GM21367 (cell line): ENCODE measurements at regions not wholly inside any gene's neighbourhood (a gene's known extent, or its start where the extent isn't known, plus 50 kb on each side); places are given as distances from the start of the nearest gene placed in this dataset.
"Not testable (repeated sequence)": the region's sequence is repeated elsewhere in the genome, so short reads cannot be mapped to it uniquely, and the experiment has no call there.

Experiments
- ATAC-seq: cut with Tn5 transposase; IDR thresholded peaks from one replicate; pipeline ENCODE4 v1.9.1; 2021; ENCODE audit not compliant: unreplicated experiment

DNA sequence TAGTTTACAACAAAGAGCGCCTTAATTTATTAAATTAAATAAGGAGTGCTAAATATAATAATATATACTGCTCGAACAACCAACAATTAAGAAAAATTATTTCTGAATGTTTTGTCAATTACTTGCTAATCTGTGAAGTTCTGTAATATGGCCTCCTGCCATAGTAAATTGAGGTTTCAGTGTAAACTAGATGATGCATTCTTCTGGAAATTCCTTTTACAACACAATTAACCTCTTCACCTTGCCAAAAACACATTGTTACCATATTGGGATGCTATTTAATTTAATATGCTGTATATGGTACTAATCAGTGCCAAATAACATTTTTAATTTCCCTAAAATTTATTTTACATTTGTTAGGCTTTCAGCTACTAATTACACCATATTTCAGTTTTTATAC lies 808.4 kb upstream of the CITED2 start:
- ATAC-seq, result no peak

DNA sequence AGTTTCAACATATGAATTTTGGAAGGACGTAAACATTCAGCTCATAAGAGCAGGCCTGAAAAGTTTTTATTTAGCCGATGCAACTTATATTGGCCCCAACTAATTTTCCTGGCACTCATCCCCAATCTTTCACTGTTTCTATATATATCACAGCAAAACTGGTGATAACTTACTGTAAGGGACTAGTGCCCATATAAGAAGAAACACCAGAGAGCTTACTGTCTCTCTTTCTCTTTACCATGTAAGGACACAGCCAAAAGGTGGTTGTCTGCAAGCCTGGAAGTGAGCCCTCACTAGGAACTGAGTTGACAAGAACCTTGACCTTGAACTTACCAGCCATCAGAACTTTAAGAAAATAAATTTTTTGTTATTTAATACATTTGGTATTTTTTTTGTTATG lies 807.4 kb upstream of the CITED2 start:
- no peak for ATAC-seq

DNA sequence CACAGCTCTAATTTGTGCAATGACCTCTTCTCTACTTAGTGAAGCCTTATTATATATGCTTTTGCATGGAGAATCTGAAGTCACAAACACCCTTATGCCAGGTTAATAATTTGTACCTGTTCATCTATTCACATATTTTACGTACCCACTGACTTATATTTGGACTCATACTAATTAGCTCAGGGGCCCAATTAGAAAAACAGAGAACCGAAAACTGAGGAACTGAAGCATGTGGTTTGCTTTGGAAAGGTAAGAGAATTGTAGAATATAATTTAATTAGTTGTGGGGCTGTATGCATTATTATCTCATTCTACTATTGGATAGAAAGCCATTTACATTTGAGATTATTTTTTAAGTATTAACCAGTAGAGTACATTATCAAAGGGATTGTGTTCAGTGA lies 805.9 kb upstream of the CITED2 start:
- ATAC-seq, result no peak

DNA sequence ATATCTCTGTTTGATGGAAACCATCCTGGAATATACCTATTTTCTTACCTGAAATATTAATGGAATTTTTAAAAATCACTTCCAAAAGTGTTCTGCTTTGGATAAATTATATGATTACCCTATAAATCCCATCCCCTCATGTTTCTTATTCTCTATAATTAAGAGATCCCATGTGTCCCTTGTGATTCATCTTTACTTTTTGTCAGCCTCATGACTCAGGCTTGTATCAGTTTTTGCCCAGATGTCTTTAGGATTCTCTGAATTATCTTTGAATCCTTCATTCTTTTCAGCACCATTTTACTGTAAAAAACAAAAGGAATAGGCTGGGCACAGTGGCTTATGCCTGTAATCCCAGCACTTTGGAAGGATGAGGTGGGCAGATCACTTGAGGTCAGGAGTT lies 804.5 kb upstream of the CITED2 start:
- no peak for ATAC-seq

DNA sequence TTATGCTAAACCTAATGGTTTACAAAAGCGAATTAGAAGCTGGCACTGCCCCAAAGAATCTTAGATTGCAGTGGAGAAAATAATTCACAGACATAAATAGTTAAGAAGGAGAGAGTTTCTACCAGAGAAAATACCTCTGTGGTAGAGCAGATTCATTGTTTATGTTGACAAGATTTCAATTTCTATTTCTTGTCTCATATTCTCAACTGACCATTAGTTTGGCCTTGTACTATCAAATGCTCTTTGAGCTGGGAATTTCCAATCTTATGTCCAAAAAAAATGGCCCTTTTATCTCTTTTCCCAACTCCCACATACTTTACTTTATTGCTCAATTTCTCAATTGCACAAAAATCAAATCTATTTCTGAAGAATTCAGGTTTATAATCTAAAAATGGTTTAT lies 804.1 kb upstream of the CITED2 start:
- no peak for ATAC-seq

DNA sequence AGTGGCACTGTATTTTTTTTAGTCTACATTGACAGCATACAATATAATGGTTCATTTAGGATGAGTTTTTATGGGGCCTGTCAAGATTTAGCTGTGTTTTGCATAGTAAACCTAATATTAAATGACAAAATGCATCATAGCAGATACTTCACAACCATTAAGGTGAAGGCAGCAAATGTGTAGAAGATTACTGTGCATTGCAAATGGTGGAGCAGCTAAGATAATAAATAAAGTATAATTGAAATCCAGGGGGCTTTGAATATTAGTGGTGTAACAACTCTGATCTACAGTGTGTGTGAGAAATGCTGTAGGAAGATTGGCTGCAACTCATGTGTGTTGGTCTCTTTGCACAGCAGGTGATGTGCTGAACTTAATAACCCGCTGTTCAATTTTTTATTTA lies 801.9 kb upstream of the CITED2 start:
- ATAC-seq, result no peak

DNA sequence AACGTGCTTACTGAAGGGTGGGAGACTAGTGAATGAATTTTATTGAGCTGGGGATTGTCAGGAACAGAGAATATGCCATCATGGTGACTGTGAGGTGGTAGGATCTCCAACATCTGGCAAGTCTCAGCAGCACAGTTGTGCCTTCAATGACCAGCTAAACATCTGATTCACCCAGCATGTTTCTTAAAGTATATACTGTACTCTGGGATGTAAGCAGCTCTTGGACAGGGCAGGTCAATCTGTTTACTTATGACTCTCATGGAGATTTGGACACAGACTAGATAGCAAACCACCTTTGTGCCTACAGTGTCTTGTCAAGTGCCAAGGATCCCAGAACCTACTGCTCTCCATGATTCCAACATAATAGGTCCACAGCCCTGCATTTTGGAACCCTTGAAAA lies 801.0 kb upstream of the CITED2 start:
- no peak for ATAC-seq

DNA sequence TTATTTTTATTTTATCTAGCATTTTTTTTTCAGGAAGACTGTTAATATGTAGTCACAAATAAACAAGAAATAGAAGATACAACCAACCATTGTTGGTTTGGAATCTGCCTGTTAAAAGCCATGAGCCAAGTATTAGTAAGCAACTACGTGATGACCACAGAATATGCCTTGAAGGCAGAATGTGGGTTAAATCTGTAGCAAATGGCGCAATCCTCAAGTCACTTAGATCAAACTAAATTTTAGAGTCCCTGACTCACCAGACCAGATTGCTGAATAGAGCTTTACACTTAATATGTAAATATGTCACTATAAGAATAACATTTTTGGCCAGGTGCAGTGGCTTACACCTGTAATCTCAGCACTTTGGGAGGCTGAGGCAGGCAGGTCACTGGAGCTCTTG lies 800.1 kb upstream of the CITED2 start:
- no peak for ATAC-seq

DNA sequence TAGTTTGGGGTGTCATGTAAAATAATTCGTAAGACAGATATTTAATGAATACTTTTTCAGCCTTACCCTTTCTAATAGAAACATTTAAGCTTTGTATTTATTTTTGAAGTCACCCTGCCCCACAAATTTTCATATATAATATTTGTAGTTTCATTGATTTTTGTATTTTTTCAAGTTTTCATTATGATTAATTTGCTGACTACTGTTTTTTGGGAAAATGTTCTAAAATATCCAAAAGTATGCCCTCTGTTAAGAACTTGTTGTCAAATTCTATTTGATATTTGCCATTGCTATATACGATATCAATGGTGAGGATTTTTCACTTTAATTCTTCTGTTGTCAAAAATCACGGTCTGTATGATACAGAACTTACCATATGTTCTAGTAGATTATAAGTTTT lies 793.9 kb upstream of the CITED2 start:
- ATAC-seq, result no peak

DNA sequence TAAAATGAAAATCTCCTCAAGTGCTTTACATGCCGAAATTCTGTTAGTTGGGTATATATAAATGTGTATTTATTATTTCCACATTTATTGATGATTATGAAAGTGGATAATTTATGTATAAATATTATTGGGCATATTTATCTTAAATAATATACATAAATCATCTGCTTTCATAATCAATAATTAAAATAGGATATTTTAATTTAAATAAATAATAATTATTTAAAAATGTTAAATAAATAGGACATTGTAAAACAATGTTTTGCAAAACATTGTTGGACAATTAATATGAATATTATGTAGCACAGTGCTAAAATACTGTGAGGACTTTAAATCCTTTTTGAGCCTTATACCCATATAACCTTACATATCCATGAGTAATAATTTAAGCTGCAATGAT lies 786.5 kb upstream of the CITED2 start:
- no peak for ATAC-seq

DNA sequence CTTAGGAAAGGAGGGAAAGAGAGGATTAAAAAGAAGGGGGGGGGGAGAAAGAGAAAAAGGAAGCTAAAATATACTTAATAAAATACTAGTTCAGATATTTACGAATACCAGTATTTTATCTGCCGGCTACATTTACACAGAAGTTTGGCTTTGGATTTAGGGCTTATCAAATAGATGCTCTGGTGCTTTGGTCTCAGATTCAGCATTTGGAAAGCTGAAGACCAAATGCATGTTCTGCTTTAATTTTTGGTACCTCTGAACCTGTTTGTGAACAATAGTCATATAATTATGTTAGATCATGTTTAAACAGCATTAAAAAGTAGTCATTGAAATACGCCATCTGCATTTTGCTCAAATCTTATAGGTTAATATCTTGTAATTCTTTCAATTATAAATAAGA lies 786.0 kb upstream of the CITED2 start:
- ATAC-seq, result no peak

DNA sequence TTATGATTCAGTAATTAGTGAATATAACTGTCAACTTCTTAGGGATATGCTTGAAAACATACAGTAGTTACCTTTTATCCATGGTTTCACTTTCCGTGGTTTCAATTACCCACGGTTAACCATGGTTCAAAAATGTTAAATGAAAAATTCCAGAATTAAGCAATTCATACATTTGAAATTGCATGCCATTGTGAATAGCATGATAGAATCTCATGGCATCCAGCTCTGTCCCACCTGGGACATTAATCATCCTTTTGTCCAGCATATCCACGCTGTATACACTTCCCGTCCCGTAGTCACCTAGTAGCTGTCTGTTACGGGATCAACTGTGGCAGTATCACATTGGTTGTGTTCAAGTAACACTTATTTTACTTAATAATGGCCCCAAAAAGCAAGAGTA lies 781.7 kb upstream of the CITED2 start:
- no peak for ATAC-seq

DNA sequence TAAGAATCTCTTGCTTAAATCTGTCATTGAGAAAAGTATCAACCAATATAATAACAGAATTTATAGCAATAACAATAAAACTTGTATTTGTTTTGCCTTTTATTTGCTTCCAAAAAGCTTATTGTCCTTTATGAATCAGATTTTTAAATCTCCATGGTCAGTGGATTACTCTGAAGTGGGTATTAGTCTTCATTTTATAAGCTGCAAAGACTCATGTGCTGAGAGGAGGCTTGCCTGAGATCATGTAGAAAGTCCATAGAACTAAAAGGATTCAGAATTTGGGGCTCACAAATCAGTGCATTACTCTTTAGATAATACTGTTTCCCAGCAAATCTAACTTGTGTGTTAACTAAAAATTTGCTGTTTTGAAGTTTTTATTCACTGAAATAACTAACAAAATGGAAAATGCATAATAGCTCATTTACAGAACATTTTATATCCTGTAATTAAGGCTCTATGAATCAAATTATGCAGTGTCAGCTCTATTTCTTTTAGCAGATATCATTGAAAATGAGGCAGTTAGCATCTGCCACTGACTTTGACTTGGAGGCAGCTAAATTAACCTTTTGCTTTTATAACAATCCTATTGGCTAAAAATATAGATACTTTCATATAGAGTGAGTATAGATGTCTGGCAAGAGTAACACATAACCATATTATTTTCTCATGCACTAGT lies 781.1 kb upstream of the CITED2 start:
- ATAC-seq, result no peak

DNA sequence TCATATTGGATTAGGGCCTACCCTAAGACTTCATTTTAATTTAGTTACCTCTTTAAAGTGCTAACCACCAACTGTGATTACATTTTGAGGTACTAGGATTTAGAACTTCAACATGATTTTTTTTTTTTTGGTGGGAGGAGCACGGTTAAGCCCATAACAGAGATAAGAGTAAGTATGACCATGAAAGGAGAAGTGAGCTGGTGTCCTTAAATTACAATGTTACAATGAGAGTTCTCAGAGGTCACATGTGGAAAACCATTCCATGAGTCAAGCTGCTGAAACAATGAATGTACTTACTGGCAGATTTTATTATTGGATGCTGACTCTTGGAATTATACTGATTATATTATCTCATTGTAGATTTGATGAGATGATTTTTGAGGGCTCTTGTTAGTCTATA lies 779.3 kb upstream of the CITED2 start:
- no peak for ATAC-seq

DNA sequence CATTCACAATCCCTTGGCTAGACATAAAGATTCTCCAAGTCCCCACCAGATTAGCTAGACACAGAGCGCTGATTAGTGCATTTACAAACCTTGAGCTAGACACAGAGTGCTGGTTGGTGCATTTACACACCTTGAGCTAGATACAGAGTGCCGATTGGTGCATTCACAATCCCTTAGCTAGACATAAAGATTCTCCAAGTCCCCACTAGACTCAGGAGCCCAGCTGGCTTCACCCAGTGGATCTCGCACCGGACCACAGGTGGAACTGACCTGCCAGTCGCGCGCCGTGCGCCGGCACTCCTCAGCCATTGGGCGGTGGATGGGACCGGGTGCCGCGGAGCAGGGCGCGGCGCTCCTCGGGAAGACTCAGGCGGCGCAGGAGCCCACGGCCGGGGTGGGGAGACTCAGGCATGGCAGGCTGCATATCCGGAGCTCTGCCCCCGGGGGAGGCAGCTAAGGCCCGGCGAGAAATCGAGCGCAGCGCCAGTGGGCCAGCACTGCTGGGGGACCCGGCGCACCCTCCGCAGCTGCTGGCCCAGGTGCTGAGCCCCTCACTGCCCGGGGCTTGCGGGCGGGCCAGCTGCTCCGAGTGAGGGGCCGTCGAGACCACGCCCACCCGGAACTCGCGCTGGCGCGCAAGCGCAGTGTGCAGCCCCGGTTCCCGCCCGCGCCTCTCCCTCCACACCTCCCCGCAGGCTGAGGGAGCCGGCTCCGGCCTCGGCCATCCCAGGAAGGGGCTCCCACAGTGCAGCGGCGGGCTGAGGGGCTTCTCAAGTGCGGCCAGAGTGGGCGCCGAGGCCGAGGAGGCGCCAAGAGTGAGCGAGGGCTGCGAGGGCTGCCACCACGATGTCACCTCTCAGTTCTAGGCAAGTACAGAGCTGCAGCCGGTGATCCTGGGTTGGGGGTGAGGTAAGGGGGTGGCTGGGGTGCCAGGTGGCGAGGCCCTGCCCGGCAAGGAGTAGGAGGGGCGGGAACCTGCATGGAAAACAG lies 773.7 kb upstream of the CITED2 start:
- ATAC-seq, result not testable (repeated sequence)

DNA sequence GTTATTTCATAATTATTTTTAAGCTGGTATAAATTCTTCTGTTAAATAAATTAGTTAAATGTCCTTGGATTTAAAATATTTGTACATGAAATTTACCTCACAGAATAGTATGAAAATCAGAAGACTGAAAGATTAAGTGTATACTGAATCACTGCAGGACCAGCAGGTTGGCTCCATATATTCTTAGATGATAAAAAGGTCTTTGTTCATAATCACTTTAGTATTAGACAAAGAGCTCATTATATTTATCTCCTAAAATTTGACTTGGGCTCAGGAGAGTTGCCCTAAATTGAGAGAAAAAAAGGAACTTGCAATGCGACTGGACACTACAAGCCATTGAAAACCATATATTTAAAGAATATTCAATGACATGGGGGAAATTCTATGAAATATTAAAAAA lies 766.4 kb upstream of the CITED2 start:
- no peak for ATAC-seq

DNA sequence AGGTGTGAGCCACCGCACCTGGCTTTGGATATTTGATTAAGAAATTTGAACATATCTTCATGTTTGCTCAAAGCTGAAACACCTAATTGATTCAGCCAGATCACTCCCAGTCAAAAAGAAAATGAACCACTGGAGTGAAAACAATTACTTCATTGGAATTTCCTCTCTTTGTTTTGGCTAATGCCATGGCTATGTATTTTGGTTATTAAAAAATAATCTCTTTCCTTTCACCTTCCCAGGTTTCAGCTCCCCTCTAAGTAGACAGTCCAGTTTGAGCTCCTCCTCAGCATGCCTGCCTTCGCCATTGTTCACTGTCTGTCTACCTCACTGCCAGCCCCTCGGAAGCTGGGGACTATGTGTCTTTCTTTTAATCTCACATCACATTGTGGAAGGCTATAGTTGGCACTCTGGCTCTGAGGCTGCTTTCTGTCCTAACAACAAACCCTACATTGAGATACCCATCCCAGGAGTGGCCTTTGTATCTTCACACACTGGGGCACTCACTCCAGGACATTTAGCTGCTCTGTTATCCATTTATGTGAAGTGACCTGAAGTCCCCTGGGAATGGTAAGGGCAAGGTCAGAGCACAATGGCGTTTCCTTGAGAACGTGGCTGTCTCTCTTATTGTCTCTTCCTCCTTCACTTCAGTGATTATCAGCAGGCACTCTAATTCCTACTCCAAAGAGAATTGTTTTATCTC lies 764.0 kb upstream of the CITED2 start:
- ATAC-seq, result no peak

DNA sequence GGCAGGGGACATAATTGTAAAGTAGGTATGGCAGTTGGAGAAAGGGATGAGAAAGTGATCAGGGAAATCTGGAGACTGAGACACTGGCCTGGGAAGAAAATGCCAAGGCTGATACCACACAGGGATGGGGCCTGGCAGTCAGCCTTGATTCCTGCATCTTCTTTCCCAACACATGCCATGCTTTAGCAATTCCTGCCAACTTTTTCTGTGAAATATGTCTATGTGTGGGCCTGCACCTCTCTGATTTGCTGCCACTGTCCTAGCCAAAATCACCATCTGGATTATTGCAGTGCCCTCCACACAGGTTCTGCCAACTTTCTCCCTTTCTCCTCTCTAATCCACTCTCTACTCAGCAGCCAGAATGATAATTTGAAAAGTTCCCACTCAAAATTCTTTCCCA lies 759.8 kb upstream of the CITED2 start:
- ATAC-seq, result no peak

DNA sequence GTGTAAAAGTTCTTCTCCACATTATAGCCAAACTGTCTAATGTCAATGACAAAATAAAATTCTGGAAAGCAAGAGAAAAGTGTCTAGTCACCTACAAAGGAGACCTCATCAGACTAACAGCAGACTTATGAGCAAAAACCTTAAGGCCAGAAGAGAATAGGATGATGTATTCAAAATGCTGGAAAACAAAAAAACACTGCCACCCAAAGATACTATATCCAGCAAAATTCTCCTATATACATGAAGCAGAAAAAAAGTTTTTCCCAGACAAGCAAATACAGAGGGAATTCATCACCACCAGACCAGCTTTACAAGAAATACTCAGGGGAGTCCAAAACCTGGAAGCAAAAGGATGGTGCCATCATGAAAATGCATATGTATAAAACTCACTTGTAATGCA lies 755.6 kb upstream of the CITED2 start:
- no peak for ATAC-seq

DNA sequence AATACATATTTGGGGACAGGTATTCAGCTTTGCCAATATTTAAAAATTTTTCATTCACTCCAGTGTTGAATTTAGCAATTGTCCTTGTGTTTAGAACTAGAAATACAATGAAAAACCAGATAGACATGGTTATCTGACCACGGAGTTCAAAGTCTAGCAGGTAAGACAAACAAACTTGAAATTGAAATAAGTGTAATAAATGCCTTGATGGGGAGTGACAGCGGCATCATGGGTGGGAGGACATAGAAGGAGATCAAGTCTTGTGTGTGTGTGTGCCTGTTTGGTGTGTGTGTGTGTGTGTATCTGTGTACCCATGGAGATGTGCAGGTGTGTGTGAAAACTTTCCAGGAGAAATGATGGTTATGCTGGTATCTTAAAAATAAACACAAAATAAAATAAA lies 750.0 kb upstream of the CITED2 start:
- no peak for ATAC-seq

DNA sequence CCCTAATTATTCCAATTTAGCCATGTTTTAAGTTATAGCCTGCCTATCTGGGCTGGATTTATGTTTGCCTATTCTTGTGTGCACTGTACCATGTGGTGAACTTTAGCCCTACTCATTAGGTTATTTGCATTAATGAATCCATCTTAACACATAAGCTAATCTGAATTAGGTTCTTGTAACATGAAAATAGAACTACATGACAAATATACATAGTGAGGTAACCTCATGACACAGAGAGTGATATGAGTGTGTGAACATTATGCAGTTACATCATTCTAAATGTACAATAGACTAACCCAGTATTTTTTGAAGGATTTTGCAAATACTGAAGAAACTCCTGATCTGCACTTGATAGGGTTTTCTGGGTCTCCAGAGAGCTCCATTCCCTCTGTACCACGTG lies 733.7 kb upstream of the CITED2 start:
- ATAC-seq, result no peak

DNA sequence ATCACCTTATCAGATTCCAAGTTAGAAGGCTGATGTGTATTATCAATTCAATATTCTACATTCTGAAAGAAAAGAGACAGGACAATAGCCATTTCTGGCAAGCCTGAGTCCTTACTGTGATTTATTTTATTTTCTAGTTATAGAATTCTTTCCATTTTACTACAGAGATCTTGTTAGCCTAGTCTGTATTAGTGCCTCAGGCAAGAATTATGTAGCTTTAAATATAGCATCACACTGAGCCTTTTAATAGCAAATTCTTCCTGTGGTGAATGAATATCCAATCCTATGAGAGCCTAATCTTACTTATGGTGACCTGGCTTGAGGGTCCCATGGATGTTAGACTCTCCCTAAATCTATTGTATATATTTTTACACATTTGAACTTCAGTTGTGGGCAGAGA lies 732.8 kb upstream of the CITED2 start:
- ATAC-seq, result no peak
